Limb (tissue), 2 donors: ENCODE measurements at regions not wholly inside any gene's neighbourhood (a gene's known extent, or its start where the extent isn't known, plus 50 kb on each side); places are given as distances from the start of the nearest gene placed in this dataset.
"Not testable (repeated sequence)": the region's sequence is repeated elsewhere in the genome, so short reads cannot be mapped to it uniquely, and the experiment has no call there.

ENCODE experiments used
- DNase-seq, 2 donors: peaks; one replicate each; pipeline ENCODE4 v3.0.0-alpha.2; 2016; ENCODE audit errors: extremely low spot score in 2 of 2

GRCh38 chr1:93773049-93773838 is 91.6 kb upstream of the BCAR3 start:
- no peak for DNase-seq

DNA sequence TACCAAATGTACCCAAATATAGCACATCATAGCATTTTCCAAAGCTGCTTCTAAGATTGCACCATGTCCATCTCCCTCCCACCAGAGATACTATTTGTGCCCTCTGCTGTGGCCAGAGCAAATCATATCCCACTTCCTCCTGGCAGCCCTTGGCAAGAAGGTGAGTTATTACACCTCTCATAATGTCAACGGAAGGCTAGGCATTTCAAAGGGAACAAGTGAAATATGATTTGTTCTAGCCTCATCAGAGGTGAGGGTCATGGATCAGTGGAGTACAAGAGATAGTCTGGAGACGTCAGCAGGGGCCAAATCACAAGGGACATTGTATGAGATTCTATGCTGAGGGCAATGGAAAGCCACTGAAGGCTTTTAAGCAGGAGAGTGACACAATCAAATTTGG is 90.2 kb upstream of the BCAR3 start:
- DNase-seq: no peak

- no peak for DNase-seq
These were observed 89.0 kb upstream of the BCAR3 start for GRCh38 chr1:93770640-93771039.

- no peak for DNase-seq
These were observed 88.1 kb upstream of the BCAR3 start for GRCh38 chr1:93769777-93770176.

DNA sequence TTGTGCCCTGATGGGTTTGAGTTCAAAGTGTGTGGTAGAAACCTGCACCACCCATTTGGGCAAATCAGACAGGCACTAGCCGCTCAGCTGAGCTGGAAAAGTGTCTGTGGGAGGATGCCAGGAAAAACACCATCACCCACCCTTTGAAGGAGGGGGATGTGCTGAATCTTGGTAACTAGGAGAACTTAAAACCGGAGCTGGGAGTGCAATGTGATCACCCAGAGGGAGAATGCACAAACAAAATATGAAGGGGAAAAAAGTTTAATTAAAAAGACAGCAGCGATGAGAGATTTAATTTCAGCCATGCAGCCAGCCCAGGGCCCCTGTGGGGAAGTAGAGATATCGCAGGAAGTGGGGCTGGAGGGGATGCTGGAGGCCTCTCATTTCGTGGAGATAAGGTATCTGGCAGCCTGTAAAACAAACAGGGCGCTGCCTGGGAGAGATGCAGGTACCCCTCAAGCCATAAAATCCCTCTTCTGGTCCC is 86.8 kb upstream of the BCAR3 start:
- no peak for DNase-seq

DNA sequence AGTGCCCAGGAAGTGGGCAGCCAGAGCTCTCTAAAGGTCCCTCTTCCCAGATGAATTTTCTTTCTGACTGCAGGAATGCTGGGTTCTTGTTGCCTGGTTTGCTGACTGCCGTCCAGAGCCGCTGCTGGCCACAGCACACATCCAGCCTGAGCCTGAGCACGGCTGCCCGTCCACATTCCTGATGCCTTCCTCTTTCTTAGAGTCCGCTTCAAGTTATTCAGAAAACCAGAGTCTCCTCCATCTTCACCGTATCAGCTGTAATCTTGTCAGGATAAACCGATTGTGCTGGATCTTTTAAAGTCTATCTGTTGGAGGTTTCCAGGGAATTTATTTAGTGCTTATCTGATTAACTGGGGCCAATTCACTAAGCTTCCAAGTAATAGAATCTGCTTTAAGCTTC is 84.8 kb upstream of the BCAR3 start:
- DNase-seq: no peak

DNA sequence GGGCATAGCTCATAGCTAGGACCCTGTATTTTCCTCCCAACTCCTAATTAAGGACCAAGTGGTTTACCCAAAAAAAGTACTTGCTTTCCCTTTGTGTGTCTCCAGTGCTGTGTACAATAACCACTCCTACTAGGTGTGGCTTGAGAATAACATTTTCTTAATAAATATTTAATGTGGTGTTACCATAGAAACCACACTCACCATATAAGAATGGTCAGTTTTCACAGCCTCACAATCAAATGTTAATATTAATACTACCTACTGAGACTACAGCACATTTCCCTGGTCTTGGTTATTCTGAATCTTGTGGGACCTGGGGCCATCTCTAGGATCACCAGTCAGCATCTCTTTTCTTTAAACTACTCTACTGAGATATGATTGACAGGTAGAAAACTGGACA is 83.5 kb upstream of the BCAR3 start:
- no peak for DNase-seq

GRCh38 chr1:93764366-93764750 is 82.7 kb upstream of the BCAR3 start:
- DNase-seq: no peak

DNA sequence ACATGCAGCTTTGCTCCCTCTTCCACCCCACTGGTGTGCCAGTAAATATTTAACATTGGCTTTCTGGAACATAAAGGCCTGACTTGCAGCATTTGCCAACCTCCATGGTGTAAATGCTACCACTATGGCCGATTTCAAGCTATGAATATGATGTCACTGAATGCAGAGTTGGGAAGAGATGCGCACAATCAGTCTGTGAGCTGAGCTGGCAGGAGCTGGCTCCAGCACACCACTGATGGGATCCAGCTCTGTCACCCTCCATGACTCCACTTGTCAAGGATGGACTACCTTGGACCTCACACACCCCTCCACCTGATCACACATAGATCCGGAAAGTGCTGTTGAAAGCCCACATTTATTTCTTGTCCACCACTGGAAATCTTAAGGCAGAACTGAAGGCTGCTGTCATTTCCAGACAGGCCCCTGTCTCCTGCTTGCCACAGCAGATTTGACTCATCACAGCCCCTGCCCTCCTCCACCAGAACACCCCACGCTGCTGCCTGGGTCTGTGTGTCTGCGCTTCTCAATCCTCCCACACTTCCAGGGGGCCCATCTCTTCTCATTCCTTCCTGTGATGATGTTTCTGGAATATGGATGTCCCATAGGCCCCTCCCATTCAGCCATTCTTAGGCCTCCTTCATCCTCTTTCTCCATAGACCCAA is 82.2 kb upstream of the BCAR3 start:
- no peak for DNase-seq

GRCh38 chr1:93758842-93759515 is 77.3 kb upstream of the BCAR3 start:
- DNase-seq: no peak

GRCh38 chr1:93757256-93758036 is 75.8 kb upstream of the BCAR3 start:
- DNase-seq: no peak

GRCh38 chr1:93756657-93757056 is 75.0 kb upstream of the BCAR3 start:
- no peak for DNase-seq

DNA sequence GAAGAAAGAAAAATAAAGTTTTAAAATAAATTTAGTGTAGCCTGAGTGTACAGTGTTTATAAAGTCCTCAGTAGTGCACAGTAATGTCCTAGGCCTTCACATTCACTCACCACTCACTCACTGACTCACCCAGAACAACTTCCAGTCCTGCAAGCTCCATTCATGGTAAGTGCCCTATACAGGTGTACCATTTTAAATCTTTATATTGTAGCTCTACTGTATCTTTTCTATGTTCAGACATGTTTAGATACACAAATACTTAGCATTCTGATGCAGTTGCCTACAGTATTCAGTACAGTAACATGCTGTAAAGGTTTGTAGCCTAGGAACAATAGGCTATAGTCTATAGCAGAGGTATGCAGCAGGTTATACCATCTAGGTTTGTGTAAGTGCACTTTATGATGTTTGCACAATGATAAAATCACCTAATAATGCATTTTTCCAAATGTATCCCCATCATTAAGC is 73.6 kb upstream of the BCAR3 start:
- DNase-seq: not testable (repeated sequence)

GRCh38 chr1:93753791-93754763 is 72.4 kb upstream of the BCAR3 start:
- no peak for DNase-seq

- no peak for DNase-seq
These were observed 70.0 kb upstream of the BCAR3 start for GRCh38 chr1:93751377-93752250.

DNA sequence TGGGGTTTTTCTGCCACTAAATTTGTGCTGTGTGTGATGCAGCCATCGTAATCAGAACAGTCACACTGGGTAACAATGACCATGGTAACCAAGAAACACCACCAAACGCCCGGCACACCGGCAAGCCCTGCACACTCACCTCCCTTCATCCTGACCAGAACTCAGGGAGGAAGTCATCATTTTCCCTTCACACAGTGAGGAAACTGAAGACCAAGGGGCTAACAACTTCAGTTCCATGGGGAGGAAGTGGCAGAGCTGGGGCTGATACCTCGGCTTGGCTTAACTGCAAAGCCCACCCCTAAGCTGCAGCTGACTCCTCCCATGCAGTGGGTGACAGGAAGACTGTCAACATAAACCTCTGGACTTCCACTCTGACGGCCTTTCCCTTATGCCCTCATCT is 69.3 kb upstream of the BCAR3 start:
- no peak for DNase-seq

DNA sequence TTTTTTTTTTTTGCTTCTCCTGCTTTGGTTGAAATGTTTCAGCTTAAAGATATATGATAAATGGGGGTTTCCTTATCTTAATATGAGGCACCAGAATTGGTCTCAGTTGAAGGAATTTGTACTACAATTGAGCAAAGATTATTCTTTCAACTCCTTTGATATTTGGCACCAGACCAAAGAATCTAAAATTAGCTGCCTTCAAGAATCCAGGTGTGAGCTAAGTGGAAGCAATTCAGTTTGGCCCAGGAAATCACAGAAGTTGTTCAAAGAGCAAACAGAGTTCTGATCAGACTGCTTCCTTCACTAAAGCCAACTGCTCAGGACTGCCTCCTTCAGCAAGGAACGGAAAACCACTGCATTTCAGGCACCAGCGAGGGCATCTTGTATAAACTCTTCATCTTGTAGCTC is 68.3 kb upstream of the BCAR3 start:
- DNase-seq: no peak

DNA sequence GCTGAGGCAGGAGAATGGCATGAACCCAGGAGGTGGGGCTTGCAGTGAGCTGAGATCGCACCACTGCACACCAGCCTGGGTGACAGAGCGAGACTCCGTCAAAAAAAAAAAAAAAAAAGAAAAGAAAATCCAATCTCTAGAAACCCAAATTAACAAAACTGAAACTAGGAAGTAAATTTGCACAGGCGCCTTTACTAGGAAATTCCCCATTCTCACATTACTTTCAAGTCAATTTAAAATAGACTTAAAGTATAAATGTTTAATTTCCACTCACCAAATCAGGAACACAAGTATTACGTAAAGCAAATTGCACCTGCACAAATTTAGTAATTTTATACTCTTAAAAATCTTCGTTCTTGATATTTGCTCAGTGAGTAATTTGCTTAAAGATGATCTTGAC is 67.8 kb upstream of the BCAR3 start:
- no peak for DNase-seq

DNA sequence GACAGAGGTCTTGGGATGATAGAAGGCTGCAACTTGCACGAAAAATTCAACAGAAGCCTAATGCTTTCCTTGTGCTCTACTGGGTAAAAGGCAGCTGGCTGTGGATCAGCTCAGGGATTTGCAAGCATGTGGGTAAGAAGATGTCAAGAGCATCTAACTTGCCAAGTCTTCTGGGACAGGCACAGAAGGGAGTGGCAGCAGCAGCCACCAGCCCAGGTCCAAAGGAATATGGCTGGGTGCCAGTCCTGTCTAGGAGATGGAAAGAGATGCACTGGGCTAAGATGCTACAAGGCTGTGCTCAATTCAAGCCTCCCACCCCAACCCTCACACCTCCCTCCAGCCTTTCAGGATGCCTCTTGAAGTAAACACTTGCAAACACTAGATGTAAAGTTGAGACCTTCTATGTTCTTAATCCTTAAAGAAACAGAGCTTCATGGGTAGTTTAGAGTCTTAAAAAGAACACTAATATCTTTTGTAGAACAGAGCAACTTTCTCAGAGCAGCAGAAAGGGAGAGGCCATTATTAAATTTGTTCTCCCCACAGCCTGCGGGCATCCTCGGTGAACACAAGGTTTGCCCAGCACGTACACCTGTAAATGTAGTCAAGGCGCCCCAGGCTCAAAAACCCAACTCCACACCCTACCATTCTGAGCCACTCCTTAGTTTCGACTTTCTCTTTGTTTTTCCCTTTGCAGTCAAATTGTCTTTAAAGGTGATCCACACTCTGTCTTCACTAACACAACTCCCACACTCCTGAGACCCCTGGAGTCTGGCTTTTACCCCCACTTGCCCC is 64.6 kb upstream of the BCAR3 start:
- no peak for DNase-seq
